K562 (cell line): ENCODE measurements at regions not wholly inside any gene's neighbourhood (a gene's known extent, or its start where the extent isn't known, plus 50 kb on each side); places are given as distances from the start of the nearest gene placed in this dataset.

Source experiments
- ATAC-seq: fragments of 200-7000 bp; cut with Tn5 transposase; 3 replicates; pipeline ENCODE4 v1.9.1; 2020; ENCODE audit warnings: moderate library complexity
- BruUV-seq: library from RNA; stranded (reverse); fragments of 400-500 nt; replicated peaks from 2 replicates; lab custom pipeline; 2021; lab: Mats Ljungman, UMichigan
- CTCF ChIA-PET: fragments of 300-600 bp; formaldehyde crosslinking; extraction: SDS; loops from one replicate; lab custom pipeline; 2021; ENCODE audit warnings: low intra/inter-chr PET ratio; lab: Yijun Ruan, JAX
- POLR2A ChIA-PET: fragments of 300-600, 350-650 bp; sonication (Branson Sonifier 250); formaldehyde crosslinking; extraction: SDS; loops from one replicate; lab custom pipeline; 2021; ENCODE audit warnings: antibody characterized with exemption, inconsistent platforms; lab: Yijun Ruan, JAX
- DNase-seq, 4 experiments: peaks; one replicate each; pipeline versions ENCODE4 v3.0.0 to v3.0.0-alpha.2; 2011 to 2018; ENCODE audit warnings: low spot score in 3 of 4, mixed read lengths in 3 of 4; ENCODE audit errors: extremely low read depth in 1 of 4
- FAIRE-seq: peaks from 2 replicates; lab custom pipeline; 2011; peaks lifted over from hg19 to GRCh38; lab: Jason Lieb, UNC
- H2AFZ ChIP-seq: 2 replicates; pipeline ENCODE4 v1.6.0; 2011; ENCODE audit warnings: low read depth, low read length, control low read depth, inconsistent platforms
- H3K27ac ChIP-seq: fragments of 200-600 bp; 3 replicates; pipeline ENCODE4 v1.8.0; 2011; ENCODE audit warnings: low read depth, mild to moderate bottlenecking, control low read depth, inconsistent platforms, low read length, moderate library complexity, mixed read lengths; ENCODE audit errors: extremely low read depth
- H3K27me3 ChIP-seq, 2 experiments: fragments of 300-600 bp in 1 of 2; 2 replicates in 1 of 2; 3 replicates in 1 of 2; pipeline versions ENCODE4 v1.6.0 to v1.8.0; 2011; ENCODE audit warnings: inconsistent platforms in 2 of 2, low read length in 2 of 2, mild to moderate bottlenecking in 1 of 2, mixed read lengths in 1 of 2, moderate library complexity in 1 of 2; ENCODE audit not compliant: control insufficient read depth in 2 of 2, insufficient read depth in 2 of 2
- H3K36me3 ChIP-seq: fragments of 300-600 bp; 3 replicates; pipeline ENCODE4 v1.8.0; 2011; ENCODE audit warnings: mild to moderate bottlenecking, low read length, inconsistent platforms; ENCODE audit not compliant: control insufficient read depth, insufficient read depth
- H3K4me1 ChIP-seq, 2 experiments: fragments of 200-600 bp in 1 of 2; replicated peaks in 1 of 2; 2 replicates in 1 of 2; 3 replicates in 1 of 2; pipeline versions ENCODE4 v1.5.1 to v1.8.0; 2011; ENCODE audit warnings: inconsistent platforms in 2 of 2, low read length in 2 of 2, mild to moderate bottlenecking in 1 of 2, mixed read lengths in 1 of 2, moderate library complexity in 1 of 2; ENCODE audit not compliant: control insufficient read depth in 2 of 2, insufficient read depth in 2 of 2
- H3K4me2 ChIP-seq: 2 replicates; pipeline ENCODE4 v1.6.1; 2011; ENCODE audit warnings: low read length, control low read depth, inconsistent platforms, mixed read lengths; ENCODE audit not compliant: insufficient read depth
- H3K4me3 ChIP-seq: fragments of 200-600 bp; sonication (generic), shearing (Covaris generic); 2 replicates; pipeline ENCODE4 v1.5.1; 2016; ENCODE audit warnings: control low read depth, inconsistent platforms
- H3K79me2 ChIP-seq: fragments of 200-600 bp; 3 replicates; pipeline ENCODE4 v1.8.0; 2011; ENCODE audit warnings: low read length, inconsistent platforms; ENCODE audit not compliant: control insufficient read depth, insufficient read depth
- H3K9ac ChIP-seq, 2 experiments: 2 replicates each; pipeline versions ENCODE4 v1.6.0 to v1.6.1; 2011; ENCODE audit warnings: low read depth in 2 of 2, low read length in 2 of 2, control low read depth in 1 of 2, inconsistent platforms in 1 of 2, mild to moderate bottlenecking in 1 of 2, mixed read lengths in 1 of 2; ENCODE audit not compliant: insufficient read depth in 1 of 2
- H3K9me1 ChIP-seq: one replicate; pipeline ENCODE4 v1.6.0; 2011; ENCODE audit warnings: inconsistent platforms, mild to moderate bottlenecking, low read length, moderate library complexity; ENCODE audit not compliant: control insufficient read depth, insufficient read depth
- H3K9me3 ChIP-seq: replicated peaks from 2 replicates; pipeline ENCODE4 v1.5.1; 2011; ENCODE audit warnings: low read depth, low read length, inconsistent platforms; ENCODE audit not compliant: control insufficient read depth, insufficient read depth
- H4K20me1 ChIP-seq: replicated peaks from 2 replicates; pipeline ENCODE4 v1.6.1; 2011; ENCODE audit warnings: low read length, inconsistent platforms, mixed read lengths; ENCODE audit not compliant: control insufficient read depth, insufficient read depth
- CBX2 ChIP-seq: fragments of 200-600 bp; sonication (generic); IDR thresholded peaks from one replicate; pipeline ENCODE4 v1.6.1; 2012; ENCODE audit warnings: mild to moderate bottlenecking, low read length, inconsistent platforms; ENCODE audit not compliant: insufficient read depth, poor library complexity, severe bottlenecking
- CLOCK ChIP-seq: fragments of 250-450 bp; sonication (Bioruptor Pico); IDR thresholded peaks from 2 replicates; pipeline ENCODE4 v1.4.0; 2020; ENCODE audit warnings: mild to moderate bottlenecking, moderate library complexity, borderline replicate concordance
- ZKSCAN3 ChIP-seq: fragments of 250-450 bp; sonication (Bioruptor Pico); IDR thresholded peaks from 2 replicates; pipeline ENCODE4 v1.4.0; 2020
- ZNF184 ChIP-seq: sonication (generic); formaldehyde crosslinking; IDR thresholded peaks from 2 replicates; pipeline ENCODE4 v1.5.0; 2020; ENCODE audit warnings: missing genetic modification reagents
- ZNF76 ChIP-seq: fragments of 250-450 bp; sonication (Bioruptor Pico); IDR thresholded peaks from 2 replicates; pipeline ENCODE4 v1.4.0; 2020; ENCODE audit warnings: mild to moderate bottlenecking, moderate library complexity, borderline replicate concordance
- WGBS: fragments of 100-300 bp; shearing (Covaris generic); methylation state at CpG from one replicate; pipeline ENCODE4 v1.1.6; 2016; ENCODE audit warnings: low coverage, mixed read lengths; ENCODE audit not compliant: insufficient coverage; ENCODE audit errors: missing lambda C conversion rate; 5-methylcytosine and 5-hydroxymethylcytosine counted together
- in situ Hi-C: fragments of 300-500 bp; cut with MboI; formaldehyde crosslinking; loops from 4 replicates; pipeline ENCODE4 v1.15.0; 2018; ENCODE audit warnings: inconsistent platforms, mixed read lengths
- intact Hi-C: fragments of 100-400 bp; cut with micrococcal nuclease; formaldehyde crosslinking; loops from 2 replicates; pipeline ENCODE4 v1.14.2; 2022

GRCh38 chr3:105093371-105094252 is 273.1 kb upstream of the ALCAM start (continued):
- no peak for TF ChIP-seq CLOCK (CRISPR knock-in tag)
- TF ChIP-seq ZNF184 (CRISPR knock-in tag): no peak

GRCh38 chr3:105094588-105094987 is 272.1 kb upstream of the ALCAM start:
- no peak overlapping the region for H3K4me2 ChIP-seq
- DNase-seq (no peak), ATAC-seq (no peak), FAIRE-seq (no peak)
- 0% methylated on average over 3 of the region's 3 CpGs for WGBS
- no peak overlapping the region for H3K9ac ChIP-seq
- H3K9me3 ChIP-seq: no peaks in the 10 kb centered on the region
- no peaks in the 10 kb centered on the region for H3K27me3 ChIP-seq
- in situ Hi-C loops: no loop called here
- H3K79me2 ChIP-seq: no peaks in the 10 kb centered on the region
- TF ChIP-seq CBX2 (no peak), ZNF76 (no peak), ZKSCAN3 (no peak)
- H3K4me1 ChIP-seq: no peaks in the 10 kb centered on the region
- no peak overlapping the region for H3K27ac ChIP-seq
- no peaks in the 10 kb centered on the region for H3K36me3 ChIP-seq
- intact Hi-C loops: no loop called here
- no peaks in the 10 kb centered on the region for H4K20me1 ChIP-seq
- no TSS peak for BruUV-seq
- ChIA-PET POLR2A (no interaction called here), CTCF (no interaction called here)
- no peak overlapping the region for H2AFZ ChIP-seq
- H3K4me3 ChIP-seq: no peak overlapping the region
- H3K9me1 ChIP-seq: no peaks in the 10 kb centered on the region
